HAP-1 (cell line): ENCODE measurements at regions not wholly inside any gene's neighbourhood (a gene's known extent, or its start where the extent isn't known, plus 50 kb on each side); places are given as distances from the start of the nearest gene placed in this dataset.

Source experiments
- DNase-seq, 2 experiments: peaks; one replicate each; pipeline ENCODE4 v3.0.0-alpha.2; 2016 to 2020; ENCODE audit warnings: low spot score in 2 of 2
- H3K27me3 ChIP-seq: fragments of 250-450 bp; sonication (Bioruptor Pico); 2 replicates; pipeline ENCODE4 v1.5.1; 2020; ENCODE audit warnings: low read depth, mild to moderate bottlenecking, moderate library complexity
- H3K36me3 ChIP-seq: fragments of 250-450 bp; sonication (Bioruptor Pico); replicated peaks from 2 replicates; pipeline ENCODE4 v1.5.1; 2020; ENCODE audit warnings: mild to moderate bottlenecking
- H3K4me1 ChIP-seq: fragments of 250-450 bp; sonication (Bioruptor Pico); 2 replicates; pipeline ENCODE4 v1.5.1; 2020; ENCODE audit warnings: mild to moderate bottlenecking
- H3K4me3 ChIP-seq: fragments of 250-450 bp; sonication (Bioruptor Pico); 2 replicates; pipeline ENCODE4 v1.5.1; 2020; ENCODE audit warnings: mild to moderate bottlenecking, moderate library complexity
- H3K9me3 ChIP-seq: fragments of 250-450 bp; sonication (Bioruptor Pico); 2 replicates; pipeline ENCODE4 v1.5.1; 2020; ENCODE audit warnings: mild to moderate bottlenecking, moderate library complexity
- in situ Hi-C: fragments of 300-500 bp; cut with MboI; formaldehyde crosslinking; loops from 3 replicates; pipeline ENCODE4 v1.14.3; 2020; ENCODE audit warnings: low sequenced_read_pairs, inconsistent platforms, mixed read lengths

DNA sequence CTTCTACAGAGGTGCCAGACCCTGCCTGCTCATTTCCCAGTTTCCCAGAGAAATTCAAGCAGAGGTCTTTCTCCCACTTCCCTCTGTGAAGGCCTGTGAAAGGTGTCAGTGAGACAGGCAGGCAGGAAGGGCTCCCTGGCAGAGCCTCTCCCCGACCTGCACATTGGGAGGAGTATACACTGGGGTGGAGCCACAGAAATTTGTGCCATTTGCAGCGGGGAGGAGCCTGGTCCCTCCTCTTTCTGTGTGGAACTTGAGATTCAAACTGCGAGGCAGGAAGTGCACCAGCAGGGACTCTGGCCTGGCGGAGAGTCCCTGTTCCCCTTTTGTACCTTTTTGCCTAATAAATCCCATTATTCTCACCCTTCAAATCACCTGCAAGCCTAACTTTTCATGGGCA lies 54.6 kb upstream of the OPN4 start:
- no peaks in the 10 kb centered on the region for H3K36me3 ChIP-seq
- peaks cover 5% of the 10 kb centered on the region; the same call in 1 of the 2 replicates for H3K27me3 ChIP-seq
- in situ Hi-C loops, result no loop called here
- no peak for DNase-seq
- H3K9me3 ChIP-seq, result no peaks in the 10 kb centered on the region
- H3K4me1 ChIP-seq, result no peaks in the 10 kb centered on the region
- H3K4me3 ChIP-seq, result no peak overlapping the region

DNA sequence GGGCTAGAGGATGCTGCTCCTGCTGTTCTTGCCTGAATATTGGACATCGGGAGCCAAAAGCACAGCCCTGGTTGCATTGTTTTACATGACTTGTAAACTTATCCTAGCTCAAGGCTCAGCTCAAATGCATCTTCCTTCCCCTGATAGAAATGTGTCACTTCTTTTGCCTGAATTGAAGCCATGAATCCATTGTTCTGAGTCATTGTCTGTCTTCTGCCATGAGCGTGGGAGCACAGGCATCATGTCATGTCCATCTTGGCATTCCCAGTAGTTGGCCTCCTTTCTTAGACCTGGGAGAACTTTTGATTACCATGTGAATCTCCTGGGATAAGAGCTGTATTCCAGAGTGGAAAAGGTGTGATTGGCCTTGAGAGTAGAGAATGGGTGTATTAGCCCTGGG lies 54.1 kb upstream of the OPN4 start:
- in situ Hi-C loops, result no loop called here
- H3K4me1 ChIP-seq, result no peaks in the 10 kb centered on the region
- H3K27me3 ChIP-seq, result peaks cover 5% of the 10 kb centered on the region; the same call in 1 of the 2 replicates
- DNase-seq, result no peak
- H3K9me3 ChIP-seq, result no peaks in the 10 kb centered on the region
- H3K4me3 ChIP-seq, result no peak overlapping the region
- H3K36me3 ChIP-seq, result no peaks in the 10 kb centered on the region

DNA sequence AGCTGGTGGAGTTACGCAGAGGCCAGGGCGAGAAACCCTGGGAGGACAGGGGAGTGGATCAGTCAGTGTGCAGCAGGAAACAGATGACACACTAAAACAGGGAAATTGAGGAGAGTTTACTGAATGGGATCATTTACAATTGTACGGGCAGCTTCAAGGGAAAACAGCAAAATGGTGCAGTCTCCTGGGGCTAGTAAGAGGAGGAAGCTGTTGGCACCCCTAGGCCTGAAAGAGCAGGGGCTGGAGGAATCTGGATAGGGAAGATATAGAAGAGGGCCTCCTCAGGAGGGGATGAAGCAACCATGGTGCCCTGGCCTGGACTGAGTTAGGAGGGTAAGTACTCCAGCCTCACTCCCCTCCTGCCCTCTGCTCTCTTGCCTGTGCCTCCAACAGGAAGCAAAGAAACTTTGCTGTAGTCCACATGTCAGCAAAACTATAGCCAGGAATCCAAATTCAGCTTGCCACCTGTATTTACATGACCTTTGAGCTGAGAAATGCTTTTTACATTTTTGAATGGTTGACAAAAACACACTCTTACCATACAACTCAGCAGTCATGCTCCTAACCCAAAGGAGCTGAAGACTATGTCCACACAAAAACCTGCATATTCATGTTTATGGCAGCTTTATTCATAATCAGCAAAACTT lies 52.3 kb upstream of the OPN4 start:
- Histone ChIP-seq H3K9me3 (no peaks in the 10 kb centered on the region; the same call in 1 of the 2 replicates), H3K4me1 (no peaks in the 10 kb centered on the region), H3K27me3 (peaks cover 5% of the 10 kb centered on the region; the same call in 1 of the 2 replicates), H3K36me3 (no peaks in the 10 kb centered on the region), H3K4me3 (no peak overlapping the region)
- no peak for DNase-seq
- in situ Hi-C loops, result no loop called here

DNA sequence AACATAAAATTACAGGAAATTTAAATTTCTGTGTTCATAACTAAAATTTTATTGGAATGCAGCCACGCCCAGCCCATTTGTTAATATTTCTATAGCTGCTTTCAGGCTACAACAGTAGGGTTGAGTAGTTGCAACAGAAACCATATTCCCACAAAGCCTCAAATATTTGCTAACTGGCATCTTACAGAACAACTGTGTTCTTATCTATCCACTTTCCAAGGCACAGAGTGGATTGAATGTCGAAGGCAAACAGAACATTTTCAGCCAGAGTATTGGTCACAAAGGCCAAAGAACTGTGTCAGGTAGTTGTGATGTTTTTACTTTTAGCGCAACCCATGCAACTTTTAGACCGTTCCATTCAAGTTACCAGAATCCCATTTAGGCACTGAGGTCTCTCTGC lies 51.1 kb upstream of the OPN4 start:
- no peaks in the 10 kb centered on the region; the same call in 1 of the 2 replicates for H3K9me3 ChIP-seq
- no peak for DNase-seq
- H3K27me3 ChIP-seq, result peaks cover 5% of the 10 kb centered on the region; the same call in 1 of the 2 replicates
- H3K36me3 ChIP-seq, result no peaks in the 10 kb centered on the region
- H3K4me3 ChIP-seq, result no peak overlapping the region
- in situ Hi-C loops, result no loop called here
- no peaks in the 10 kb centered on the region for H3K4me1 ChIP-seq
